Esophagus squamous epithelium (tissue), 4 donors: ENCODE measurements at regions not wholly inside any gene's neighbourhood (a gene's known extent, or its start where the extent isn't known, plus 50 kb on each side); places are given as distances from the start of the nearest gene placed in this dataset.

ENCODE experiments used
- CTCF ChIP-seq, 6 experiments: fragments of 450-650 bp in 4 of 6; fragments of 200-600 bp in 2 of 6; sonication (generic) in 2 of 6; IDR thresholded peaks; one replicate each; pipeline ENCODE4 v1.5.1; 2016 to 2019; ENCODE audit warnings: antibody characterized with exemption in 6 of 6, mild to moderate bottlenecking in 4 of 6, moderate library complexity in 4 of 6
- POLR2A ChIP-seq, 4 donors: fragments of 450-650 bp; IDR thresholded peaks; one replicate each; pipeline ENCODE4 v1.6.1; 2017; ENCODE audit warnings: antibody characterized with exemption in 4 of 4, mild to moderate bottlenecking in 4 of 4, moderate library complexity in 3 of 4

GRCh38 chr20:7496394-7496991 is 443.8 kb downstream of the HAO1 start:
- TF ChIP-seq POLR2A (IDR thresholded peaks at IDR 0.05) (no peak), CTCF (IDR thresholded peaks at IDR 0.05) (no peak)
